AG09319 (cell line): ENCODE measurements at regions not wholly inside any gene's neighbourhood (a gene's known extent, or its start where the extent isn't known, plus 50 kb on each side); places are given as distances from the start of the nearest gene placed in this dataset.

Experiments
- DNase-seq: peaks from one replicate; pipeline ENCODE4 v3.0.0-alpha.2; 2010; ENCODE audit warnings: low read depth; ENCODE audit errors: extremely low read depth
- CTCF ChIP-seq: IDR thresholded peaks from 2 replicates; pipeline ENCODE4 v1.5.1; 2011; ENCODE audit warnings: low read depth, mild to moderate bottlenecking, inconsistent platforms, low read length, moderate library complexity

- no peak for TF ChIP-seq CTCF
- DNase-seq, result no peak
Observed at GRCh38 chr18:61727241-61728193, 165.3 kb downstream of the RNF152 start.

- no peak for DNase-seq
- TF ChIP-seq CTCF, result no peak
Observed at GRCh38 chr18:61724532-61724931, 168.3 kb downstream of the RNF152 start.

- no peak for TF ChIP-seq CTCF
- no peak for DNase-seq
Observed at GRCh38 chr18:61722247-61722646, 170.6 kb downstream of the RNF152 start.

- TF ChIP-seq CTCF, result no peak
- DNase-seq, result no peak
Observed at GRCh38 chr18:61720496-61720895, 172.3 kb downstream of the RNF152 start.

GRCh38 chr18:61719671-61720070 lies 173.1 kb downstream of the RNF152 start:
- no peak for TF ChIP-seq CTCF

GRCh38 chr18:61718944-61719343 lies 173.9 kb downstream of the RNF152 start:
- DNase-seq, result no peak
- no peak for TF ChIP-seq CTCF

More at GRCh38 chr18:61719671-61720070, 173.1 kb downstream of the RNF152 start:
- DNase-seq, result no peak

- TF ChIP-seq CTCF, result no peak
Observed at GRCh38 chr18:61714421-61714820, 178.4 kb downstream of the RNF152 start.

More at GRCh38 chr18:61714421-61714820, 178.4 kb downstream of the RNF152 start:
- DNase-seq, result no peak
